Glutamatergic neuron (in vitro differentiated cells): ENCODE measurements at regions not wholly inside any gene's neighbourhood (a gene's known extent, or its start where the extent isn't known, plus 50 kb on each side); places are given as distances from the start of the nearest gene placed in this dataset.
"Not testable (repeated sequence)": the region's sequence is repeated elsewhere in the genome, so short reads cannot be mapped to it uniquely, and the experiment has no call there.

Source experiments
- DNase-seq: peaks from one replicate; pipeline ENCODE4 v3.0.0; 2022
- H3K27ac Mint-ChIP-seq: one replicate; pipeline ENCODE4 v1.8.0; 2020; ENCODE audit warnings: mild to moderate bottlenecking, mixed read lengths, inconsistent platforms; ENCODE audit not compliant: unreplicated experiment
- H3K27me3 Mint-ChIP-seq: one replicate; pipeline ENCODE4 v1.8.0; 2020; ENCODE audit warnings: mild to moderate bottlenecking, moderate library complexity, mixed read lengths, inconsistent platforms; ENCODE audit not compliant: unreplicated experiment
- H3K36me3 Mint-ChIP-seq: one replicate; pipeline ENCODE4 v1.8.0; 2020; ENCODE audit warnings: mild to moderate bottlenecking, mixed read lengths, inconsistent platforms; ENCODE audit not compliant: unreplicated experiment
- H3K4me1 Mint-ChIP-seq: one replicate; pipeline ENCODE4 v1.8.0; 2020; ENCODE audit warnings: mild to moderate bottlenecking, low read depth, mixed read lengths, inconsistent platforms; ENCODE audit not compliant: unreplicated experiment
- H3K4me3 Mint-ChIP-seq: one replicate; pipeline ENCODE4 v1.8.0; 2020; ENCODE audit warnings: mild to moderate bottlenecking, mixed read lengths, inconsistent platforms; ENCODE audit not compliant: unreplicated experiment
- H3K9me3 Mint-ChIP-seq: one replicate; pipeline ENCODE4 v1.8.0; 2020; ENCODE audit warnings: mild to moderate bottlenecking, moderate library complexity, mixed read lengths, inconsistent platforms; ENCODE audit not compliant: unreplicated experiment
- CTCF ChIP-seq: fragments of 200-600 bp; sonication (generic); IDR thresholded peaks from one replicate; pipeline ENCODE4 v1.5.0; 2021; ENCODE audit not compliant: partially characterized antibody, unreplicated experiment

- Mint-ChIP-seq H3K4me3 (no peak overlapping the region), H3K27ac (no peak overlapping the region), H3K36me3 (no peaks in the 10 kb centered on the region), H3K27me3 (no peaks in the 10 kb centered on the region), H3K4me1 (peaks cover 2% of the 10 kb centered on the region), H3K9me3 (peaks cover 1% of the 10 kb centered on the region)
- no peak for TF ChIP-seq CTCF
- DNase-seq = no peak
Observed at GRCh38 chr1:99370476-99370875, 106.2 kb downstream of the PLPPR4 start.

- Mint-ChIP-seq H3K4me1 (peaks cover 2% of the 10 kb centered on the region), H3K27me3 (no peaks in the 10 kb centered on the region), H3K4me3 (no peak overlapping the region), H3K36me3 (no peaks in the 10 kb centered on the region), H3K9me3 (peaks cover 1% of the 10 kb centered on the region), H3K27ac (no peak overlapping the region)
- no peak for TF ChIP-seq CTCF
- no peak for DNase-seq
Observed at GRCh38 chr1:99371413-99371812, 107.1 kb downstream of the PLPPR4 start.

GRCh38 chr1:99374109-99374508 is 109.8 kb downstream of the PLPPR4 start:
- no peak for DNase-seq
- peaks cover 1% of the 10 kb centered on the region for H3K9me3 Mint-ChIP-seq
- TF ChIP-seq CTCF = no peak
- no peaks in the 10 kb centered on the region for H3K36me3 Mint-ChIP-seq
- H3K27ac Mint-ChIP-seq = no peak overlapping the region
- H3K4me1 Mint-ChIP-seq = peaks cover under 1% of the 10 kb centered on the region
- H3K4me3 Mint-ChIP-seq = no peak overlapping the region
- no peaks in the 10 kb centered on the region for H3K27me3 Mint-ChIP-seq

GRCh38 chr1:99374693-99375092 is 110.4 kb downstream of the PLPPR4 start:
- H3K27ac Mint-ChIP-seq, H3K4me1 Mint-ChIP-seq, H3K36me3 Mint-ChIP-seq, H3K4me3 Mint-ChIP-seq, DNase-seq, H3K27me3 Mint-ChIP-seq, H3K9me3 Mint-ChIP-seq: not testable (repeated sequence)

- TF ChIP-seq CTCF = no peak
- peak; percentile 16 for DNase-seq
- no peak overlapping the region for H3K27ac Mint-ChIP-seq
- no peaks in the 10 kb centered on the region for H3K9me3 Mint-ChIP-seq
- no peaks in the 10 kb centered on the region for H3K4me1 Mint-ChIP-seq
- no peak overlapping the region for H3K4me3 Mint-ChIP-seq
- H3K27me3 Mint-ChIP-seq = peaks cover 2% of the 10 kb centered on the region
- H3K36me3 Mint-ChIP-seq = no peaks in the 10 kb centered on the region
Observed at GRCh38 chr1:99384021-99384420, 119.7 kb downstream of the PLPPR4 start.

GRCh38 chr1:99385852-99386251 is 121.6 kb downstream of the PLPPR4 start:
- TF ChIP-seq CTCF = no peak

More at GRCh38 chr1:99385852-99386251, 121.6 kb downstream of the PLPPR4 start:
- H3K36me3 Mint-ChIP-seq = no peaks in the 10 kb centered on the region
- no peak for DNase-seq
- no peaks in the 10 kb centered on the region for H3K4me1 Mint-ChIP-seq
- H3K9me3 Mint-ChIP-seq = no peaks in the 10 kb centered on the region
- peaks cover 2% of the 10 kb centered on the region for H3K27me3 Mint-ChIP-seq
- H3K27ac Mint-ChIP-seq = no peak overlapping the region
- no peak overlapping the region for H3K4me3 Mint-ChIP-seq
